Thyroid gland (tissue), 4 donors: ENCODE measurements at regions not wholly inside any gene's neighbourhood (a gene's known extent, or its start where the extent isn't known, plus 50 kb on each side); places are given as distances from the start of the nearest gene placed in this dataset.

Experiments
- CTCF ChIP-seq, 6 experiments: fragments of 200-600 bp in 3 of 6; fragments of 450-650 bp in 3 of 6; sonication (generic) in 3 of 6; IDR thresholded peaks; one replicate each; pipeline ENCODE4 v1.5.1; 2016 to 2019; ENCODE audit warnings: antibody characterized with exemption in 6 of 6, mild to moderate bottlenecking in 2 of 6, inconsistent platforms in 1 of 6, moderate library complexity in 1 of 6
- POLR2A ChIP-seq, 2 donors: fragments of 450-650 bp; IDR thresholded peaks; one replicate each; pipeline ENCODE4 v1.6.1; 2017; ENCODE audit warnings: antibody characterized with exemption in 2 of 2, mild to moderate bottlenecking in 2 of 2, moderate library complexity in 1 of 2

DNA sequence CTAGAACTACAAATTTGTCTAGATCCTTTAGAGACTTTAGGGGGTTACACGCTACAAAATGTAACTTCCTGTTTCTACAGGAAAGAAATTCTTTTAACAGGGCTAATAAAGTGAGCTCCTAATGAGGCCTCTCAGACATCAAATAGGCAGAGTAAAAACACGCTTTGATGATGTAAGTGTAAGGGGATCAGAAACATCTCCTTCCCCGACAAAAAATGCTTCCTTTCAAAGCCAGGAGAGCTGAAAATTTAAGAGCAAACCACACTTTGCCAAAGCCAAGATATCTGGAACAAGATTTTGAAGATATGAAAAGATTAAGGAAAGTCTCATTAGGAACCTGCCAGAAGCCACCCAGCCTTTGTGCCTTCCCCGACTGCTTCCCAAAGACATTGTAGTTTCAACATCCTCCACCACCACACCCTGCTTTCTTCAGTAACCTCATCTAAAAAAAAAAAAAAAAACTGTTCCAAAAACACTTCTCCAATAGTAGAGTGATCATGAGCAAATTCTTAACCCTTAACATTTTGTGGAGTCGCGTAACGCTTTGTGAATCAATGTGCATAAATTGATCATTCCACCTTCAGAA lies 505.0 kb upstream of the THBS1 start:
- no peak for TF ChIP-seq CTCF (IDR thresholded peaks at IDR 0.05)
- no peak for TF ChIP-seq POLR2A (IDR thresholded peaks at IDR 0.05)
